NCI-H82 treated with DMSO at 0.1 percent for 48 hours (cell line): ENCODE measurements at regions not wholly inside any gene's neighbourhood (a gene's known extent, or its start where the extent isn't known, plus 50 kb on each side); places are given as distances from the start of the nearest gene placed in this dataset.

Source experiments
- DNase-seq: peaks from one replicate; lab custom pipeline; 2025; ENCODE audit not compliant: unreplicated experiment; lab: John Stamatoyannopoulos, UW

DNA sequence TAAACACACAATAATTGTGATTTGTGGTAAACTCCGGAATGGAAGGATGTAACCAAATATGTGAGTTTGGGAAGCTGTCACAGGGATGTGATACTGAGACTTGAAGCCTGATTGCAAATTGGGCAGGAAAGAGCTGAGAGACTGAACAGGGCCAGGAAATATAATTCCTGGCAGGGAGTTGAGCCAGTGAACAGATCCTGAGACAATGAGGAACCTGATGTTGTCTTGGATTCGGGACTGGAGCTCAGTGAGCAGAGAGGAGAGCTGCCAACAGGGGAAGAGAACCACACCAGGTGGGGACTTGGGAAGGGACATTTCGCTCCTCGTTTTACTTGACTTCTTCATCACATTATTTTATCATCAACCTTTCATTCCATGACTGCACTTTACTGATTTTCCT is 386.0 kb downstream of the TLL1 start:
- DNase-seq: no peak

DNA sequence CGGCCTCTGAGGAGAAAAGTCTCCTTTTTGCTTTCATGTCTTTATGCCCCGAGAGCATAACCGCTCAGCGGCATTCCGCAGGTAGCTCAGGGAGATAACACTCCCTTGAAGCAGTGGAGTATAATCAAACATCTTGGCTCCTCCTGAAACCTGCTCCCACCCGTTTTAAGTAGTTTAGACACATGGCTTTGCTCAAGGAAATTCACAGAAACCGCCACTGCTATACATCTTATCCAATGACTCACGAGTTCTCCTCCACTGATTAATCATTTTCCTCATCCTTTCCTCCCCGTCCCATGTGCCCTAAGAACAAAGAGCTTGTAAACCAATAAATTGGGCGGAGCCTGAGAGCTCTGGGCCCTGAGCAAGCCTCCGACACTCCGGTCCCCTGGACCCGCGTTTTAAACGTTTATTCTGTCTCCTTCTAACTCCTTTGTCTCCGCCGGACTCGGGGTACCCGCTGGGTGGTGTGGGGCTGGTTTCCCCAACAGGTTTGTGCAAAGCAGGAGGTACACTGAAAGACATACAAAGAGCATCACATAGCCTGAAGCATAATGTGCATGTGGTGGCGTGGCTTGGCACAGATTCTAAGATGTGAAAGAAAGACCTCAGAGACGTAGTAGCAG is 401.2 kb downstream of the TLL1 start:
- no peak for DNase-seq

GRCh38 chr4:166274775-166275174 is 401.7 kb downstream of the TLL1 start:
- no peak for DNase-seq

- DNase-seq: no peak
These were observed 404.4 kb downstream of the TLL1 start for GRCh38 chr4:166277401-166277800.

GRCh38 chr4:166277853-166278252 is 404.8 kb downstream of the TLL1 start:
- no peak for DNase-seq

- no peak for DNase-seq
These were observed 406.2 kb downstream of the TLL1 start for GRCh38 chr4:166279261-166279660.

GRCh38 chr4:166280642-166281041 is 407.6 kb downstream of the TLL1 start:
- DNase-seq: no peak

DNA sequence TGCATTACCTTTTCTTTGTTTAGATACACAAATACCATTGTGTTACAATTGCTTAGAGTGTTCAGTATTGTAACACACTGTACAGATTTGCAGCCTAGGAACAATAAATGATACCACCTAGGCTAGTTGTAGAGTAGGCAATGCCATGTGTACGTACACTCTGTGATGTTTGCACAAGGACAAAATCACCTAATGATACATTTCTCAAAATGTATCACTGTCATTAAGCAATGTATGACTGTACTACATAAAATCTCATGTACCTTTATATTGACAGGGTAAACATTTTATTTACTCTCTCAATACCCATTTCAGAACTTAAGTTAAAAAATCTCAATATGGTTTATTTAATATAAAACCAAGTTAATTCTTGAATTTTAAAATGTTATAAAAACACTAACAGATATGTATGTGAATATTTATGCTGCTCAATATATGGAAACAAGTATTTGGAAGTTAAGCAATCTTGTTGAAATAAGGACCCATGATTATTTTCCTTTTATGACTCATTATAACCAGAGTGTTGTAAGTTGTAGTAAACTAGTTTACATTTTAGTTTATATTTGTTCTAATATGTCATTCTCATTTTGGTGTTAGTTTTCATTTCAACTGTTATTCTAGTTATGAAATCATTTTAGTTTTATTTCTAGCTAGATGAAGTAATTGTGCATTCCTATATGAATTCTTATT is 409.2 kb downstream of the TLL1 start:
- DNase-seq: no peak

DNA sequence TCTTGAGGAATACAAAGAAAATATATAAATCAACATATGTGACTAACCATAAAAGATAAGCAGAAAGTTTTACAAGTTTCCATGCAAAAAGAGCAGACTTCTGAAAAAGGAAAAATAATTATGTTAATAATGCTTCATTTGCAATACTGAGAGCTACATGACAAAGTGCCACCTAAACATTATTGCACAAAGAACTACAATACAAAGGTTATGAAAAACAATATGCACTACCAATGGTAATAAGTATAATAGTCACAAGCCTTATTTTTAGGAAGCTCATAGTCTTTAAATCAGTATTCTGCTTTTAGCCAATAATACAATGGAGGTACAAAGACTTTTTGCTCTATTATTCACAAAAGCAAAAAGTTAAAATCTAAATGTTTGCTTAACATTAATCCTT is 411.2 kb downstream of the TLL1 start:
- DNase-seq: no peak

GRCh38 chr4:166290426-166290825 is 417.4 kb downstream of the TLL1 start:
- DNase-seq: no peak

GRCh38 chr4:166293556-166293955 is 420.5 kb downstream of the TLL1 start:
- DNase-seq: no peak

- DNase-seq: no peak
These were observed 428.2 kb downstream of the TLL1 start for GRCh38 chr4:166301266-166301665.

DNA sequence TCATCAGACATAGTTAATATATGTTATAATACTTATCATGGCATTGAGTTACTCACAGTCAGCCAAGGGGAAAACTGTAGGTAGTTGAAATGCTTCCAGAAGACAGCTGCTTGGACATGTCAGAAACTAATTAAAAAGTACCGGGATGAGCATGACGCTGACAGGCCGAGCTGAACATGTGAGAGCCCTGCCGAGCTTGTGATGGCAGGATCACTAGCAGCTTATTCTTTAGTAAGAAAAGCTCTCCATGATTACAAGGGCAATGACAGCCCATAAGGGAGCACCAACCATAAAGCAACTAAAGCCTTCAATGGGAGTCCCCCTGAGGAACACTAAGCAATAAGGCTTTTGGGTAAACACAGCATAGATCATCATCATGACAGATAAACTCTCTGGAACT is 435.6 kb downstream of the TLL1 start:
- DNase-seq: peak; percentile 35

DNA sequence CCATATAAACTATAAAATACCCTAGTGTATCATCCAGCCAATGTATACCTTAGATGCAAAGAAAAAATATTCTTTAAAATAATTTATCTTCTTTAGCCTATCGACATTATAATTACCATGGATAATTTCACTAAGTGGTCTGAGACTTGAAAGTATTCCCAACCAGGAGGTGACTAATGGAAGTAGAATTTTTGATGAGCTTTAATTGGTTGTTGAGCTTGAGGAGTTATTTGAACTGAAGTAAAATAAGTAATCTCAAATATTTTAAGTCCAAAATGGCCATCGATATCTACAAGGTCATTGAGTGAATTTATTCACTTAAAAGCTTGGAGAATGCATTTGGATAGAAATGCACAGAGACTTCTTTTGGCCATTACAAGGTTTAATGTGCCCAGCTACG is 436.2 kb downstream of the TLL1 start:
- no peak for DNase-seq

DNA sequence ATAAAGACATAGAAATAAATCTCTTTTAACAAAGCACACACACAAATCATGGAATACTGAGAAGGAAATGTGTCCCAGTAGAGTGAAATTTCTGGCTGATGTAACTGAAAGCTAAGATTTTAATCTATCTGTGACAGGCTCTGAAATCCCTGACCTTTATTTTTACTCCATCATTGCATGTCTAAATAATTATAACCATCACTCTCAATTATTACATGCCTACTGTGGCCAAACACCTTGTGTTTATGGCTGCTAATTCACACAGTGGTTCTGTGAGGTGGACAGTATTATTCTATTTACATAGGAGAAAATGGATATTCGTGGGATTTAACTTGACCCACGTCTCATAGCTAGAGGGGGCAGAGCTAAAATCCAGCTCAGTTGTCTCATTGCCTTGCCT is 438.1 kb downstream of the TLL1 start:
- no peak for DNase-seq

GRCh38 chr4:166312166-166312565 is 439.1 kb downstream of the TLL1 start:
- no peak for DNase-seq

- no peak for DNase-seq
These were observed 441.9 kb downstream of the TLL1 start for GRCh38 chr4:166314902-166315301.

DNA sequence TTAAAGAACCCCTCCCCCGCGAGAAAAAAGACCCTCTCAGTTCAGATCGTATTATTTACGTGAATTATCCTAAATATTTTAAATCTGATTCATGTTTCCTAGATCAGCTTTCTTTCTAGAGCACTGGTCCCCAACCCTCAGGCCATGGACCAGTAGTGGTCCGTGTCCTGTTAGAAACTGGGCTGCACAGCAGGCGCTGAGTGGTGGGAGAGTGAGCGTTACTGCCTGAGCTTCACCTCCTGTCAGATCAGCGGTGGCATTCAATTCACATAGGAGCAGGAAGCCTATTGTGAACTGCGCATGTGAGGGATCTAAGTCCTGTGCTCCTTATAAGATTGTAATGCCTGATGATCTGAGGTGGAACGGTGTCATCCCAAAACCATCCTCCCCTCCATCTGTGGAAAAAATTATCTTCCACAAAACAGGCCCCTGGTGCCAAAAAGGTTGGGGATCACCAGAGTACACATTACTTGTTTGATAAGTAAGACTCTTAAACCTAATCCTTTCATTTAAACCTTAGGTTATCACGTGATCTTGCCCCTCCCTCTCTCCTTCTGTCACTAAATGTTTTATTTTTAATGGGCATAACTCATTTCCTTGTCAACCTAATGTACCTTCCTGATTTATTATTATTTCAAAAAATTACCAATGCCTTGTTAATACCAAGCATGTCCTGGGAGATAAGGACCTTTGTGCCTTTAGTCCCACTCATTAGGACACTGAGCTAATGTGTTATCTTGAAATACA is 442.9 kb downstream of the TLL1 start:
- no peak for DNase-seq

DNA sequence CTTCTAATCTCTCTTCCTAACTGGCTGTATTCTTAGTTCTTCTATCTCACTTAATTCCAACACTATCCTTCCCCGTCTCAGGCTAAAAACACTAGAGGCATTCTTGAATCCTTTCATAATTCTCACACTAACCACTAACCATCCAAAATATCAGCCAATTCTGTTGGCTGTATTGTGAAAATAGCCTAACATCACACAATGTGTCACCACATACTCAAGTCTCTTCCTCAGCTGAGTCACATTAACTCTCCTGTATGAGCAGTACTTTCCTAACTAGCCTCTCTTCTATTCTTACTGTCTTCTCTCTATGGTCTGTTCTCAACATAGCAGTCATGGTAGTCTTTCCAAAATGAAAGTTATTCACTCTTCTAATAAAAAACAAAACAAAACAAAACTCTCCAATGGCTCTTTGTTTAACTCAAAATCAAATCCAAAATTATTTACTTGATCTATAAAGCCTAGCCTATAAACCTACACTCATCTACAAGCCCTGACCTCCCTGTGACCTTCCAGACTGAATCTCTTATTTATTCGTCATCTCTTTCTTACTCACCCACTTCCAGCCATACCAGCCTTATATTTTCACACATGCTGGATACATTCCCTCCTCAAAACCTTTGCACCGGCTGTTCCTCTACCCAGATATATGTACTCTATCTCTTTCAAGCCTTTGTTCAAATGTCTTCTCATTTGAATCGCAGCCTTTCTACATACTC is 445.9 kb downstream of the TLL1 start:
- no peak for DNase-seq

GRCh38 chr4:166323250-166323649 is 450.2 kb downstream of the TLL1 start:
- DNase-seq: no peak

GRCh38 chr4:166324321-166324720 is 451.3 kb downstream of the TLL1 start:
- DNase-seq: peak; percentile 2
